SK-N-MC (cell line): ENCODE measurements at regions not wholly inside any gene's neighbourhood (a gene's known extent, or its start where the extent isn't known, plus 50 kb on each side); places are given as distances from the start of the nearest gene placed in this dataset.

Experiments
- EZH2 ChIP-seq: fragments of 200-600 bp; sonication (generic); IDR thresholded peaks from one replicate; pipeline ENCODE4 v1.6.1; 2017; ENCODE audit warnings: antibody characterized with exemption
- POLR2AphosphoS5 ChIP-seq: IDR thresholded peaks from 2 replicates; pipeline ENCODE4 v1.6.1; 2012; ENCODE audit warnings: mild to moderate bottlenecking, low read depth, low read length, borderline replicate concordance

- TF ChIP-seq EZH2 (no peak), POLR2AphosphoS5 (no peak)
These were observed 990.1 kb upstream of the C9orf72 start for GRCh38 chr9:28563291-28563934.
